ENCODE measurements at regions not wholly inside any gene's neighbourhood (a gene's known extent, or its start where the extent isn't known, plus 50 kb on each side); places are given as distances from the start of the nearest gene placed in this dataset.

- TF ChIP-seq CTCF (IDR thresholded peaks at IDR 0.05) (no peak), POLR2A (IDR thresholded peaks at IDR 0.05) (no peak)
These were observed 138.7 kb upstream of the ZNF644 start for GRCh38 chr1:91160363-91161075.
